ENCODE measurements at regions not wholly inside any gene's neighbourhood (a gene's known extent, or its start where the extent isn't known, plus 50 kb on each side); places are given as distances from the start of the nearest gene placed in this dataset.

- H3K36me3 ChIP-seq (ENCODE audit: insufficient read depth, low read length) = no peaks in the 10 kb centered on the region
- H3K27me3 ChIP-seq (ENCODE audit: insufficient read depth, low read length) = no peaks in the 10 kb centered on the region
- no peaks in the 10 kb centered on the region for H3K9me3 ChIP-seq (ENCODE audit: low read length)
- H3K4me3 ChIP-seq (ENCODE audit: low read length) = no peak overlapping the region
- H2AFZ ChIP-seq (ENCODE audit: low read depth, low read length) = no peak overlapping the region
- H3K4me1 ChIP-seq (ENCODE audit: insufficient read depth, low read length) = no peaks in the 10 kb centered on the region
These were observed 401.5 kb upstream of the PROK2 start for GRCh38 chr3:72186400-72186855.

- Histone ChIP-seq H3K4me1 (ENCODE audit: insufficient read depth, low read length) (no peaks in the 10 kb centered on the region), H3K4me3 (ENCODE audit: low read length) (no peak overlapping the region), H3K36me3 (ENCODE audit: insufficient read depth, low read length) (no peaks in the 10 kb centered on the region), H3K9me3 (ENCODE audit: low read length) (no peaks in the 10 kb centered on the region), H2AFZ (ENCODE audit: low read depth, low read length) (no peak overlapping the region), H3K27me3 (ENCODE audit: insufficient read depth, low read length) (no peaks in the 10 kb centered on the region)
These were observed 400.8 kb upstream of the PROK2 start for GRCh38 chr3:72185549-72186399.

- H3K4me1 ChIP-seq (ENCODE audit: insufficient read depth, low read length) = no peaks in the 10 kb centered on the region
- no peaks in the 10 kb centered on the region for H3K36me3 ChIP-seq (ENCODE audit: insufficient read depth, low read length)
- no peaks in the 10 kb centered on the region for H3K27me3 ChIP-seq (ENCODE audit: insufficient read depth, low read length)
- no peak overlapping the region for H2AFZ ChIP-seq (ENCODE audit: low read depth, low read length)
- no peaks in the 10 kb centered on the region for H3K9me3 ChIP-seq (ENCODE audit: low read length)
- H3K4me3 ChIP-seq (ENCODE audit: low read length) = no peak overlapping the region
These were observed 398.5 kb upstream of the PROK2 start for GRCh38 chr3:72183489-72183888.

- no peak overlapping the region for H2AFZ ChIP-seq (ENCODE audit: low read depth, low read length)
- no peaks in the 10 kb centered on the region for H3K9me3 ChIP-seq (ENCODE audit: low read length)
- H3K4me1 ChIP-seq (ENCODE audit: insufficient read depth, low read length) = no peaks in the 10 kb centered on the region
- no peak overlapping the region for H3K4me3 ChIP-seq (ENCODE audit: low read length)
- no peaks in the 10 kb centered on the region for H3K36me3 ChIP-seq (ENCODE audit: insufficient read depth, low read length)
- H3K27me3 ChIP-seq (ENCODE audit: insufficient read depth, low read length) = no peaks in the 10 kb centered on the region
These were observed 397.3 kb upstream of the PROK2 start for GRCh38 chr3:72182206-72182605.

- H3K4me3 ChIP-seq (ENCODE audit: low read length) = no peak overlapping the region
- no peaks in the 10 kb centered on the region for H3K27me3 ChIP-seq (ENCODE audit: insufficient read depth, low read length)
- H3K36me3 ChIP-seq (ENCODE audit: insufficient read depth, low read length) = no peaks in the 10 kb centered on the region
- no peaks in the 10 kb centered on the region for H3K9me3 ChIP-seq (ENCODE audit: low read length)
- H2AFZ ChIP-seq (ENCODE audit: low read depth, low read length) = no peak overlapping the region
- no peaks in the 10 kb centered on the region for H3K4me1 ChIP-seq (ENCODE audit: insufficient read depth, low read length)
These were observed 396.3 kb upstream of the PROK2 start for GRCh38 chr3:72181251-72181650.

GRCh38 chr3:72180405-72180804, 395.5 kb upstream of the PROK2 start:
- Histone ChIP-seq H2AFZ (ENCODE audit: low read depth, low read length) (no peak overlapping the region), H3K27me3 (ENCODE audit: insufficient read depth, low read length) (no peaks in the 10 kb centered on the region), H3K9me3 (ENCODE audit: low read length) (no peaks in the 10 kb centered on the region), H3K36me3 (ENCODE audit: insufficient read depth, low read length) (no peaks in the 10 kb centered on the region), H3K4me3 (ENCODE audit: low read length) (no peak overlapping the region), H3K4me1 (ENCODE audit: insufficient read depth, low read length) (no peaks in the 10 kb centered on the region)

GRCh38 chr3:72179107-72179464, 394.1 kb upstream of the PROK2 start:
- no peaks in the 10 kb centered on the region for H3K36me3 ChIP-seq (ENCODE audit: insufficient read depth, low read length)
- H3K9me3 ChIP-seq (ENCODE audit: low read length) = no peaks in the 10 kb centered on the region
- H3K4me1 ChIP-seq (ENCODE audit: insufficient read depth, low read length) = no peaks in the 10 kb centered on the region
- no peaks in the 10 kb centered on the region for H3K27me3 ChIP-seq (ENCODE audit: insufficient read depth, low read length)
- no peak overlapping the region for H2AFZ ChIP-seq (ENCODE audit: low read depth, low read length)
- H3K4me3 ChIP-seq (ENCODE audit: low read length) = no peak overlapping the region

GRCh38 chr3:72178463-72179106, 393.6 kb upstream of the PROK2 start:
- Histone ChIP-seq H3K36me3 (ENCODE audit: insufficient read depth, low read length) (no peaks in the 10 kb centered on the region), H3K9me3 (ENCODE audit: low read length) (no peaks in the 10 kb centered on the region), H3K27me3 (ENCODE audit: insufficient read depth, low read length) (no peaks in the 10 kb centered on the region), H2AFZ (ENCODE audit: low read depth, low read length) (no peak overlapping the region), H3K4me3 (ENCODE audit: low read length) (no peak overlapping the region), H3K4me1 (ENCODE audit: insufficient read depth, low read length) (no peaks in the 10 kb centered on the region)

GRCh38 chr3:72177075-72178050, 392.4 kb upstream of the PROK2 start:
- no peaks in the 10 kb centered on the region for H3K27me3 ChIP-seq (ENCODE audit: insufficient read depth, low read length)
- H3K4me3 ChIP-seq (ENCODE audit: low read length) = no peak overlapping the region
- no peaks in the 10 kb centered on the region for H3K9me3 ChIP-seq (ENCODE audit: low read length)
- H3K36me3 ChIP-seq (ENCODE audit: insufficient read depth, low read length) = no peaks in the 10 kb centered on the region
- H2AFZ ChIP-seq (ENCODE audit: low read depth, low read length) = no peak overlapping the region
- no peaks in the 10 kb centered on the region for H3K4me1 ChIP-seq (ENCODE audit: insufficient read depth, low read length)

GRCh38 chr3:72176537-72177041, 391.6 kb upstream of the PROK2 start:
- Histone ChIP-seq H3K4me1 (ENCODE audit: insufficient read depth, low read length) (no peaks in the 10 kb centered on the region), H3K27me3 (ENCODE audit: insufficient read depth, low read length) (no peaks in the 10 kb centered on the region), H3K36me3 (ENCODE audit: insufficient read depth, low read length) (no peaks in the 10 kb centered on the region), H2AFZ (ENCODE audit: low read depth, low read length) (no peak overlapping the region), H3K9me3 (ENCODE audit: low read length) (no peaks in the 10 kb centered on the region), H3K4me3 (ENCODE audit: low read length) (no peak overlapping the region)

GRCh38 chr3:72175296-72175858, 390.4 kb upstream of the PROK2 start:
- Histone ChIP-seq H3K4me3 (ENCODE audit: low read length) (no peak overlapping the region), H2AFZ (ENCODE audit: low read depth, low read length) (no peak overlapping the region), H3K27me3 (ENCODE audit: insufficient read depth, low read length) (no peaks in the 10 kb centered on the region), H3K36me3 (ENCODE audit: insufficient read depth, low read length) (no peaks in the 10 kb centered on the region), H3K4me1 (ENCODE audit: insufficient read depth, low read length) (no peaks in the 10 kb centered on the region), H3K9me3 (ENCODE audit: low read length) (no peaks in the 10 kb centered on the region)

GRCh38 chr3:72174890-72175289, 389.9 kb upstream of the PROK2 start:
- Histone ChIP-seq H3K4me1 (ENCODE audit: insufficient read depth, low read length) (no peaks in the 10 kb centered on the region), H3K4me3 (ENCODE audit: low read length) (no peak overlapping the region), H3K9me3 (ENCODE audit: low read length) (no peaks in the 10 kb centered on the region), H3K36me3 (ENCODE audit: insufficient read depth, low read length) (no peaks in the 10 kb centered on the region), H3K27me3 (ENCODE audit: insufficient read depth, low read length) (no peaks in the 10 kb centered on the region), H2AFZ (ENCODE audit: low read depth, low read length) (no peak overlapping the region)

Measured in neuron (in vitro differentiated cells).